Inflammatory macrophage (primary cell): ENCODE measurements at regions not wholly inside any gene's neighbourhood (a gene's known extent, or its start where the extent isn't known, plus 50 kb on each side); places are given as distances from the start of the nearest gene placed in this dataset.

Source experiments
- DNase-seq, 2 donors: peaks; one replicate each; pipeline ENCODE4 v3.0.0-alpha.2; 2020 to 2022

GRCh38 chr3:80285388-80285787 lies 517.6 kb upstream of the ROBO1 start:
- no peak for DNase-seq

GRCh38 chr3:80283783-80284182 lies 516.0 kb upstream of the ROBO1 start:
- DNase-seq: no peak

- no peak for DNase-seq
Measured at GRCh38 chr3:80278056-80278455, 510.3 kb upstream of the ROBO1 start.

- no peak for DNase-seq
Measured at GRCh38 chr3:80275120-80275519, 507.3 kb upstream of the ROBO1 start.

- DNase-seq: no peak
Measured at GRCh38 chr3:80263260-80263659, 495.5 kb upstream of the ROBO1 start.

- no peak for DNase-seq
Measured at GRCh38 chr3:80261082-80261481, 493.3 kb upstream of the ROBO1 start.

- no peak for DNase-seq
Measured at GRCh38 chr3:80259736-80260135, 491.9 kb upstream of the ROBO1 start.

- DNase-seq: no peak
Measured at GRCh38 chr3:80252113-80252512, 484.3 kb upstream of the ROBO1 start.

GRCh38 chr3:80247766-80248165 lies 480.0 kb upstream of the ROBO1 start:
- no peak for DNase-seq

GRCh38 chr3:80244390-80244789 lies 476.6 kb upstream of the ROBO1 start:
- DNase-seq: no peak

GRCh38 chr3:80241791-80242190 lies 474.0 kb upstream of the ROBO1 start:
- no peak for DNase-seq

GRCh38 chr3:80239301-80239700 lies 471.5 kb upstream of the ROBO1 start:
- DNase-seq: no peak

GRCh38 chr3:80238606-80239005 lies 470.8 kb upstream of the ROBO1 start:
- no peak for DNase-seq

- no peak for DNase-seq
Measured at GRCh38 chr3:80238152-80238551, 470.4 kb upstream of the ROBO1 start.

GRCh38 chr3:80234706-80235105 lies 466.9 kb upstream of the ROBO1 start:
- DNase-seq: no peak

GRCh38 chr3:80233576-80233975 lies 465.8 kb upstream of the ROBO1 start:
- DNase-seq: no peak

- no peak for DNase-seq
Measured at GRCh38 chr3:80232760-80233159, 465.0 kb upstream of the ROBO1 start.

GRCh38 chr3:80230962-80231361 lies 463.2 kb upstream of the ROBO1 start:
- DNase-seq: no peak

GRCh38 chr3:80227216-80227615 lies 459.4 kb upstream of the ROBO1 start:
- DNase-seq: no peak

- no peak for DNase-seq
Measured at GRCh38 chr3:80215191-80215590, 447.4 kb upstream of the ROBO1 start.

GRCh38 chr3:80213086-80213485 lies 445.3 kb upstream of the ROBO1 start:
- DNase-seq: no peak

- DNase-seq: no peak
Measured at GRCh38 chr3:80192936-80193335, 425.1 kb upstream of the ROBO1 start.

- no peak for DNase-seq
Measured at GRCh38 chr3:80190051-80190450, 422.3 kb upstream of the ROBO1 start.

- no peak for DNase-seq
Measured at GRCh38 chr3:80187981-80188380, 420.2 kb upstream of the ROBO1 start.

GRCh38 chr3:80159990-80160506 lies 392.2 kb upstream of the ROBO1 start:
- DNase-seq: no peak

- DNase-seq: no peak
Measured at GRCh38 chr3:80158332-80158731, 390.5 kb upstream of the ROBO1 start.
